ENCODE measurements at regions not wholly inside any gene's neighbourhood (a gene's known extent, or its start where the extent isn't known, plus 50 kb on each side); places are given as distances from the start of the nearest gene placed in this dataset.

- Histone ChIP-seq H3K9me3 (replicated peaks; ENCODE audit: control insufficient read depth, insufficient read depth, low read length) (no peaks in the 10 kb centered on the region), H3K4me1 (ENCODE audit: control insufficient read depth, extremely low read depth, insufficient read depth, low read length) (no peaks in the 10 kb centered on the region), H4K20me1 (replicated peaks; ENCODE audit: control insufficient read depth, extremely low read depth, insufficient read depth, low read length) (no peaks in the 10 kb centered on the region), H3K9ac (replicated peaks; ENCODE audit: extremely low read depth, insufficient read depth, low read length) (no peak overlapping the region), H2AFZ (ENCODE audit: low read depth, low read length) (no peak overlapping the region), H3K36me3 (ENCODE audit: control insufficient read depth in 2 of 2, extremely low read depth in 1 of 2, insufficient read depth in 2 of 2, low read length in 2 of 2) (no peaks in the 10 kb centered on the region), H3K79me2 (ENCODE audit: control insufficient read depth, insufficient read depth, low read length) (no peaks in the 10 kb centered on the region), H3K4me3 (replicated peaks in 1 of 3; ENCODE audit: insufficient read depth in 1 of 3, low read depth in 1 of 3, low read length in 3 of 3) (no peak overlapping the region), H3K9me1 (replicated peaks; ENCODE audit: control insufficient read depth, extremely low read depth, insufficient read depth, low read length) (no peaks in the 10 kb centered on the region), H3K4me2 (ENCODE audit: insufficient read depth, low read length) (no peak overlapping the region), H3K27me3 (ENCODE audit: control insufficient read depth in 2 of 2, insufficient read depth in 2 of 2, low read length in 2 of 2) (no peaks in the 10 kb centered on the region), H3K27ac (ENCODE audit: insufficient read depth, low read depth, low read length) (no peak overlapping the region)
- no peak for TF ChIP-seq MAX (IDR thresholded peaks at IDR 0.05; ENCODE audit: insufficient read depth, insufficient read length)
- TF ChIP-seq GATA2 (IDR thresholded peaks at IDR 0.05; ENCODE audit: insufficient read depth, insufficient read length, low read depth, low read length) = no peak
- TF ChIP-seq MYC (IDR thresholded peaks at IDR 0.05; ENCODE audit: low read depth, low read length) = no peak
- no peak for TF ChIP-seq POLR2A (IDR thresholded peaks at IDR 0.05; ENCODE audit: low read depth, low read length)
- DNase-seq (ENCODE audit: low read depth, low spot score) (no peak), FAIRE-seq (no peak)
- intact Hi-C loops (cut with micrococcal nuclease) = no loop called here
- BruUV-seq (replicated peaks) = no TSS peak
- dilution Hi-C loops (cut with MboI; ENCODE audit: extremely low pct_ligation_motif_present, low sequenced_read_pairs) = no loop called here
- POLR2A ChIA-PET = no interaction called here
- CTCF ChIA-PET = no interaction called here
Measured at GRCh38 chr5:167533814-167534795, 757.3 kb upstream of the WWC1 start.

DNA sequence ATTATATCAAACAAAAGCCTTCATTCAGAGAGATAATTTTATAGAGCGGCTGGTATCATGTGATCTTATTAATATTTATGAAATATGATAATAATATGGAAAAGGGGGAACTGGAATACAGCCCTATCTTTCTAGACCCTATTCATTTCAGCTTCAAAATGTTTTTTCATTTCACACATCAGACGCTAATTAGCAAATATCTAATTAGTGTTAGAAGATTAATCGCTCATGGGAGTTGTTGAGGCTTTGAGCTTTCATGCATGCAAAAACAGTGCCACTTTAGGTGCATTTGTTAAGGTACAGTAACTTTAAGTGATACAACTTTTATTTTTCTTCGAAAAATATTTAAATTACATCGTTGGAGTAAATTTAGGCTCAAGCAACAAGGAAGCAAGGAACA lies 751.7 kb upstream of the WWC1 start:
- no peak overlapping the region for H3K4me3 ChIP-seq (replicated peaks in 1 of 3; ENCODE audit: insufficient read depth in 1 of 3, low read depth in 1 of 3, low read length in 3 of 3)
- no peak for TF ChIP-seq JUN (IDR thresholded peaks at IDR 0.05; ENCODE audit: borderline replicate concordance, insufficient read depth, insufficient read length, low read depth)
- TF ChIP-seq EZH2 (IDR thresholded peaks at IDR 0.05; ENCODE audit: borderline replicate concordance, low read depth, low read length, severe bottlenecking) = no peak
- TF ChIP-seq MYC (IDR thresholded peaks at IDR 0.05; ENCODE audit: low read depth, low read length) = no peak
- TF ChIP-seq MAX (IDR thresholded peaks at IDR 0.05; ENCODE audit: insufficient read depth, insufficient read length) = no peak
- no peak for TF ChIP-seq POLR2AphosphoS5 (IDR thresholded peaks at IDR 0.05; ENCODE audit: insufficient read depth, low read depth, low read length)
- no peak for TF ChIP-seq FOS (IDR thresholded peaks at IDR 0.05; ENCODE audit: borderline replicate concordance, insufficient read depth, low read length)
- TF ChIP-seq GATA2 (IDR thresholded peaks at IDR 0.05; ENCODE audit: insufficient read depth, insufficient read length, low read depth, low read length) = no peak
- no peak for TF ChIP-seq CTCF (IDR thresholded peaks at IDR 0.05; ENCODE audit: extremely low read depth in 1 of 2, insufficient read depth in 1 of 2, low read depth in 1 of 2, low read length in 2 of 2)
- no peak for TF ChIP-seq POLR2A (IDR thresholded peaks at IDR 0.05; ENCODE audit: low read depth, low read length)
- FAIRE-seq = no peak
- H3K4me2 ChIP-seq (ENCODE audit: insufficient read depth, low read length) = no peak overlapping the region
- no peak for DNase-seq (ENCODE audit: low read depth, low spot score)
- no peaks in the 10 kb centered on the region for H3K9me1 ChIP-seq (replicated peaks; ENCODE audit: control insufficient read depth, extremely low read depth, insufficient read depth, low read length)
- no peaks in the 10 kb centered on the region for H3K36me3 ChIP-seq (ENCODE audit: control insufficient read depth in 2 of 2, extremely low read depth in 1 of 2, insufficient read depth in 2 of 2, low read length in 2 of 2)
- no peaks in the 10 kb centered on the region for H4K20me1 ChIP-seq (replicated peaks; ENCODE audit: control insufficient read depth, extremely low read depth, insufficient read depth, low read length)
- no peaks in the 10 kb centered on the region for H3K4me1 ChIP-seq (ENCODE audit: control insufficient read depth, extremely low read depth, insufficient read depth, low read length)
- CTCF ChIA-PET = no interaction called here
- no peaks in the 10 kb centered on the region for H3K79me2 ChIP-seq (ENCODE audit: control insufficient read depth, insufficient read depth, low read length)
- dilution Hi-C loops (cut with MboI; ENCODE audit: extremely low pct_ligation_motif_present, low sequenced_read_pairs) (no loop called here), intact Hi-C loops (cut with micrococcal nuclease) (no loop called here)
- BruUV-seq (replicated peaks) = no TSS peak
- no peak overlapping the region for H3K27ac ChIP-seq (ENCODE audit: insufficient read depth, low read depth, low read length)
- no peak overlapping the region for H2AFZ ChIP-seq (ENCODE audit: low read depth, low read length)
- POLR2A ChIA-PET = no interaction called here
- H3K27me3 ChIP-seq (ENCODE audit: control insufficient read depth in 2 of 2, insufficient read depth in 2 of 2, low read length in 2 of 2) = no peaks in the 10 kb centered on the region
- peaks cover 2% of the 10 kb centered on the region for H3K9me3 ChIP-seq (replicated peaks; ENCODE audit: control insufficient read depth, insufficient read depth, low read length)
- H3K9ac ChIP-seq (replicated peaks; ENCODE audit: extremely low read depth, insufficient read depth, low read length) = no peak overlapping the region

Measured in endothelial cell of umbilical vein (primary cell).